NCI-H2196 treated with DMSO at 0.1 percent for 48 hours (cell line): ENCODE measurements at regions not wholly inside any gene's neighbourhood (a gene's known extent, or its start where the extent isn't known, plus 50 kb on each side); places are given as distances from the start of the nearest gene placed in this dataset.
A peak's percentile ranks its signal among the peaks of the same experiment; 100 is the strongest.

Source experiments
- DNase-seq: peaks from one replicate; lab custom pipeline; 2025; ENCODE audit not compliant: unreplicated experiment; lab: John Stamatoyannopoulos, UW

- DNase-seq = peak; percentile 86
Measured at GRCh38 chr1:181142096-181142958, 53.8 kb downstream of the IER5 start.

GRCh38 chr1:181143102-181143859, 54.8 kb downstream of the IER5 start:
- no peak for DNase-seq

GRCh38 chr1:181144238-181144637, 55.7 kb downstream of the IER5 start:
- no peak for DNase-seq

DNA sequence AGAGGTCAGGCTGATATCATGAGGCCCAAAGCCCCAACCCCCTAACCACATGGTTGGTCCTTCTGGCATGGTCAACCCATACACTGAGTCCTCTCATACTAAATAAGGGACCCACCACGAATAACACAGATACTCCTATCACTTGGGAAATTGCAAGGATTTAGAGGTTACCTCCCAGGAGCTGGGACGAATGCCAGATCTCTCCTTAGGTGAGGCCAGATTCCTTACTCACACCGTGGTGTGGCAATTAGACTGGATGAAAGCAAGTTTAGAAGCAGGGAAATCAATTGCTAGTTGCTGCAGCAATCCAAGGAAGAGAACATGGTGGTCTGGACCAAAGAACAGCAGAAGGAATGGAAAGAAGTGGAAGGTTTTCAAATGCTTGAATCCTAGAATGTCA, 60.1 kb downstream of the IER5 start:
- no peak for DNase-seq

- no peak for DNase-seq
Measured at GRCh38 chr1:181149326-181150125, 61.0 kb downstream of the IER5 start.

DNA sequence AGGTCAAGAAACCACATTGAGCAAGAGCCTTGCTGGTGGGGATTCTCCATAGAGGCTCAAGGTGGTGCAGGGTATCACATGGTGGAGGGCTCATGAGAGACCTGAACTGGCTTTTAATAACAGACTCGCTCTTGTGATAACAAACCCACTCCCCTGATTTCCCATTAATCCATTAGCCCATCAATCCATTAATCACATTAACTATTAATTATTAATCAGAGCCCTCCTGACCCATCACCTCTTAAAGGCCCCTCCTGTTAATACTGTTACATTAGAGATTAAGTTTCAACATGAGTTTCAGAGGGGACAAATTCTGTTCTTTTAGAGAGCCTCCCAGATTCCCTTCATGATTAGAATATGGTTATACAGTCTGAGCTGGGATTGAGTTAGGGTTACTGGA, 61.8 kb downstream of the IER5 start:
- DNase-seq = no peak

- no peak for DNase-seq
Measured at GRCh38 chr1:181150842-181151241, 62.3 kb downstream of the IER5 start.

DNA sequence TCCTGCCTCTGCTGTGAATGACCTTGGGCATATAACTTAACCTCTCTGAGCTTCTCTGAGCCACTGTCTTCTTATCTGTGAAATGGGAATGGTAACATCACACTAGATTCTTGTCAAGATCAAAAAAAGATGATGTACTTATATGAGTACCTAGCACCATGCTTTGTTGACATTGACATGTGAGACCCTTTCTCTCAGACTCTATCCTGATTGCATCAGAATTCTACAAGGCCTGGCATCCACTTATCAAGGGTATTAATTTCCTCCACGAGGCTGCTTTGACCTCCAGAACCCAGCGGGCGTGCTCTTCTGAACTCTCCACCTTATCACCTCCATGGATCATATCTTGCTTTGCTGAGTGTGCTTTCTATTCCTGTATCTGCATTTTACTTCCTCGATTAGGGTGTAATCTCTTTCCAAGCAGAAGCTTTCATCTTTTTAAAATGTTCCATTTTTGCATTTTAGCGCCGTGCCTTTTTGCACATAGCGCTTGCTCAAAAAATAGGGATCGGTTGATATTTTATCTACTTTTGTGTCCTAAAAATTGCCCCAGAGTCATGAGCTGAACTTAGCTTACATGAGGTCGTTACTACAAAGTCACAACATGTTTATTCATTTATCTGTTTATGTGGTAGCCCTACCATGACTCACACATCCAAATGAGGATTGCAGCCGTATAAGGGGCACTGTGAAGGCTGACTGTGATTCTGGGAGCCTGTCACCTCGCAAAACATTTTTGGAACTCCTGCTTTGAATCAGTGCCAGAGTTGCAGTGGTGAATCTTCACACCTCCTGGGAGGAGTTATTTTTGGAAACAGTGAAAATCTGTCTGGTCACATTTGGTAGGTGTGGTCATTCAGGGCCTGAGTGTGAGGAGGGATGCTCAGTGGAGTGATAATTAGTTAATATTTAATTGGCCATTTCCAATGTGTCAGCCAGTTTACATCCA, 63.2 kb downstream of the IER5 start:
- no peak for DNase-seq

- no peak for DNase-seq
Measured at GRCh38 chr1:181152892-181153633, 64.6 kb downstream of the IER5 start.

- DNase-seq = no peak
Measured at GRCh38 chr1:181153634-181153961, 65.1 kb downstream of the IER5 start.

DNA sequence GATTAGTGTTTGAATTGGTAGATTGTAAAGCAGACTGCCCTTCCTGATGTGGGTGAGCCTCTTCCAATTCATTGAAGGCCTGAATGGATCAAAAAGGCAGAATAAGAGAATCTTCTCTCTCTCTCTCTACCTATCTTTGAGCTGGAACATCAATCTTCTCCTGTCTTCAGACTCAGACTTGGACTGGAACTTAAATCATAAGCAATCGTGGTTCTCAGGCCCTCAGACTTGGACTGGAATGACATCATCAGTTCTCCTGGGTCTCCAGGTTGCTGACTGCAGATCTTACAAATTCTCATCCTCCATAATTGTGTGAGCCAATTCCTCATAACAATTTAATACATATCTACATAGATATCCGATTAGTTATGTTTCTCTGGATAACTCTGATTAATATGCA, 66.8 kb downstream of the IER5 start:
- no peak for DNase-seq

- DNase-seq = no peak
Measured at GRCh38 chr1:181159451-181160140, 71.1 kb downstream of the IER5 start.

- DNase-seq = no peak
Measured at GRCh38 chr1:181160322-181160721, 71.8 kb downstream of the IER5 start.

DNA sequence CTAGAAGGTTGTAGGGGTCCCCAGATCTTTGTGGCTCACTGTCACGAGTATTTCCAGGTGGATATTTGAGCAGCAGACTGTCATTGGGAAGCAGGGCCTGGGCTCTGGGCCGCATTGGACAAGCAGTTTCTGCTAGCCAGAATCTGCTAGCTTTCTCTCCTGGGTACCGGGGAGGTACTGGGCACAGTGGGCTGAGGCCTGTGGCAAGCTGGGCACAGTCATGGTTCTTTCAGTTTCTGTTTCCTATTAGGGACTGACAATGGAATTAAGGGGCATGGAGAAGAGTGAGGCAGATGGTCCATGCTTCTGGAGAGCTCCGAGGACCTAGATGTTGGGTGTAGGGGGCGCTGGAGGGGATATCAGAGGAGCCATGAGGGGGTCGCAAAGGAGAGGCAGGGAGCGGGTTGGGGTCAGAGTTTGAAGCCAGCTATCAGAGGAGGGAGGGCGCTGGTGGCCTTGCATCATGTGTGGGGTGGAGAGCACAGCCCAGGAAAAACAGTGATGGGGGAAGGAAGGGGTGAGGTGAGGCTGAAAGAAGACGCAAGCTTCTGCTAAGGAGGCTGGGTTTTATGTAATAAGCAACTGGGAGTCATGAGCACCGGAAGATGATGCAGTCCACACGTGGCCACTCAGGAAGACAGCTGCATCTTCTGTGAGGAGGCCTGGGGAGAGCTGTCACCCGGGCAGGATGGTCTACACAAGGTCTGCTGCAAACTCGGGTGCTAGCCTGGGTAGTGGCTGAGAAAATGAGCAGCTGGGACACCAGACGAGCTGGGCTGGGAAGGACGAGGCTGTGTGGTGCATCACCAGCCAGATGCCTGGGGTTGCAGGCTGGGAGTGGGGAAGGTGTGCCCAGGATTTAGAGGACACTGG, 72.7 kb downstream of the IER5 start:
- DNase-seq = no peak

DNA sequence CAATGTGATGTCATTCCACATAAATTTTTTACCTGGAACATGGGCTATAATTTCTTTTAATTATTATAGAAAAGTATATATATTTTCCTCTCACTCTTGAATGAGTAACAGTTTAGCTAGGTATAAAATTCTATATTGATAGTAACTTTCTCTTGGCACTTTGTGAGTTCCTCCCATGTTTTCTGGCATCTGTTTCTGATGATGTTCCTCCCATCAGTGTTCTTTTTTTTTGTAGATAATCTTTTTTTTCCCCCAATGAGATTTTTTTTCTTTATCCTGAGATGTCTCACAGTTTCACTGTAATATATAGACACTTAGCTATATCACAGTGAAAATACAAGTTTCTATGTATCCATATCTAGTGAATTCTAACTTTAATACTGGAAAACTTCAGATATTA, 75.2 kb downstream of the IER5 start:
- no peak for DNase-seq

DNA sequence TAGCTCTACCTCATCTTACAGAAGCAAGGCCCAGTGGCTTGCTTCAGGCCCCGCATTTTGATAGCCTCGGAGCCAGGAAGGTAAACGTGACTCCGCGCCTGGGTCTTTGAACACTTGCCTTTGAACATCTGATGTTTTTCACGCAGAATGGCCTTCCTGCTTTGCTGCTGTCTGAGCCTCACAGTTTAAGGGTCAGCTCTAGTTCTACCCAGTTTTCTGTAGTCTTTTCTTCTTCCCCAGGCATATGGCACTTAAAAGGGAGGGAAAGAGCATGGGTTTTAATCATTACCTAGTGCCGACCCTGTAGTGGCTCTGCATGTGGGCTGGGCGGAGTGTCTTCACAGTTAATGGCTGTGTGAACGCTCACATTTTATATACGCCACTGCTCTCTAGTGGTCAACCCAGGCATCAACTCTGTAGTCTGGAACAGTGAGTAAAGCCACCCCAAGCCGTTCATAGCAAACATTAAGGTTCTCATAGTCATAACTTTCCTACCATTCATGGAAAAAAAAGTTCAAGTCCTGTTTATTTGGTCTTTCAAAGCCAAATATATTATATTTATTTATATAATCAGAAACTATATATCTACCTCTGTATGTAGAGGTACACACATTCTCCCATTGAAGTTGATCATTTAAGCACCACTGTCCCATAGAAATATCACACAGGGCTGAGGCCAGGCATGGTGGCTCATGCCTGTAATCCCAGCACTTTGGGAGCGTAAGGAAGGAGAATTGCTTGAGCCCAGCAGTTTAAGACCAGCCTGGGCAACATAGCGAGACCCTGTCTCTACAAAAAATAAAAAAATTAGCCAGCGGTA, 78.1 kb downstream of the IER5 start:
- DNase-seq = peak; percentile 64

GRCh38 chr1:181169281-181169865, 80.9 kb downstream of the IER5 start:
- DNase-seq = no peak
